ENCODE measurements at regions not wholly inside any gene's neighbourhood (a gene's known extent, or its start where the extent isn't known, plus 50 kb on each side); places are given as distances from the start of the nearest gene placed in this dataset.

DNA sequence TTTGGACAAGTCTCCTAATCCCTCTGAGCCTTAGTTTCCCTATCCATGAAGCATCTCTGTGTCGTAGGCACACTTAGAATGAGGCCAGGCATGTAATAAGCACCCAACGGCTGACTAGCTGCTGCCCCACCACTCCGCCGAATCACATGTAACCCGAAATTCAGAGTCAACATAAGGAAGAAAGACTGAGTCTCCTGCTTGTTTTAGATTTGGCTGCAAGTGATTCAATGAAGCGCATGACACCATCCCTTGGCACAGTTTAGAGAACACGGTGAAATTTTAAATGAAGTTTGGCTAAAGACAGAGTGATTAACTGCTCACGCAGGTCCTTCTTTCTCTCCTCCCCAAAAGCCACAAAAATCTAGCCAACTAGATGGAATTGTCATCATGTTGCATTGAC, 279.2 kb downstream of the TLE3 start:
- H3K9me3 ChIP-seq (ENCODE audit: control insufficient read depth, low read depth, low read length): no peaks in the 10 kb centered on the region
- no peak overlapping the region for H2AFZ ChIP-seq (ENCODE audit: control insufficient read depth, low read length)
- TF ChIP-seq, protein P1, sequence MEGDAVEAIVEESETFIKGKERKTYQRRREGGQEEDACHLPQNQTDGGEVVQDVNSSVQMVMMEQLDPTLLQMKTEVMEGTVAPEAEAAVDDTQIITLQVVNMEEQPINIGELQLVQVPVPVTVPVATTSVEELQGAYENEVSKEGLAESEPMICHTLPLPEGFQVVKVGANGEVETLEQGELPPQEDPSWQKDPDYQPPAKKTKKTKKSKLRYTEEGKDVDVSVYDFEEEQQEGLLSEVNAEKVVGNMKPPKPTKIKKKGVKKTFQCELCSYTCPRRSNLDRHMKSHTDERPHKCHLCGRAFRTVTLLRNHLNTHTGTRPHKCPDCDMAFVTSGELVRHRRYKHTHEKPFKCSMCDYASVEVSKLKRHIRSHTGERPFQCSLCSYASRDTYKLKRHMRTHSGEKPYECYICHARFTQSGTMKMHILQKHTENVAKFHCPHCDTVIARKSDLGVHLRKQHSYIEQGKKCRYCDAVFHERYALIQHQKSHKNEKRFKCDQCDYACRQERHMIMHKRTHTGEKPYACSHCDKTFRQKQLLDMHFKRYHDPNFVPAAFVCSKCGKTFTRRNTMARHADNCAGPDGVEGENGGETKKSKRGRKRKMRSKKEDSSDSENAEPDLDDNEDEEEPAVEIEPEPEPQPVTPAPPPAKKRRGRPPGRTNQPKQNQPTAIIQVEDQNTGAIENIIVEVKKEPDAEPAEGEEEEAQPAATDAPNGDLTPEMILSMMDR (optimal IDR thresholded peaks at IDR 0.05 in 1 of 3, IDR thresholded peaks at IDR 0.05 in 1 of 3, conservative IDR thresholded peaks at IDR 0.05 in 1 of 3; ENCODE audit: extremely low read depth in 1 of 3, insufficient read depth in 2 of 3, low read length in 3 of 3): no peak
- TF ChIP-seq EZH2 (IDR thresholded peaks at IDR 0.05; ENCODE audit: low read length): no peak
- no peak overlapping the region for H3K4me3 ChIP-seq (ENCODE audit: control insufficient read depth in 2 of 3, extremely low read depth in 1 of 3, insufficient read depth in 2 of 3, low read depth in 1 of 3, low read length in 3 of 3)
- no peak overlapping the region for H3K4me2 ChIP-seq (ENCODE audit: control insufficient read depth, extremely low read depth, insufficient read depth, low read depth, low read length)
- peaks cover 51% of the 10 kb centered on the region for H3K27me3 ChIP-seq (ENCODE audit: control insufficient read depth, extremely low read depth, insufficient read depth, low read length)
- no peaks in the 10 kb centered on the region for H3K9me1 ChIP-seq (ENCODE audit: control insufficient read depth, extremely low read depth, insufficient read depth, low read length)
- H3K79me2 ChIP-seq (ENCODE audit: control insufficient read depth, insufficient read depth, low read length): no peaks in the 10 kb centered on the region
- no peaks in the 10 kb centered on the region for H3K36me3 ChIP-seq (ENCODE audit: control insufficient read depth in 2 of 2, extremely low read depth in 1 of 2, insufficient read depth in 2 of 2, low read length in 2 of 2)
- dilution Hi-C loops (cut with MboI; ENCODE audit: extremely low pct_ligation_motif_present, low sequenced_read_pairs): no loop called here
- H3K9ac ChIP-seq (ENCODE audit: control insufficient read depth, extremely low read depth, insufficient read depth, low read length): no peak overlapping the region
- H4K20me1 ChIP-seq (ENCODE audit: control insufficient read depth, extremely low read depth, insufficient read depth, low read length): no peaks in the 10 kb centered on the region
- DNase-seq (ENCODE audit: low read depth, low spot score) (no peak), FAIRE-seq (no peak)
- H3K27ac ChIP-seq (ENCODE audit: control insufficient read depth, insufficient read depth, low read length): no peak overlapping the region
- no peaks in the 10 kb centered on the region for H3K4me1 ChIP-seq (ENCODE audit: control insufficient read depth, extremely low read depth, insufficient read depth, low read length)

DNA sequence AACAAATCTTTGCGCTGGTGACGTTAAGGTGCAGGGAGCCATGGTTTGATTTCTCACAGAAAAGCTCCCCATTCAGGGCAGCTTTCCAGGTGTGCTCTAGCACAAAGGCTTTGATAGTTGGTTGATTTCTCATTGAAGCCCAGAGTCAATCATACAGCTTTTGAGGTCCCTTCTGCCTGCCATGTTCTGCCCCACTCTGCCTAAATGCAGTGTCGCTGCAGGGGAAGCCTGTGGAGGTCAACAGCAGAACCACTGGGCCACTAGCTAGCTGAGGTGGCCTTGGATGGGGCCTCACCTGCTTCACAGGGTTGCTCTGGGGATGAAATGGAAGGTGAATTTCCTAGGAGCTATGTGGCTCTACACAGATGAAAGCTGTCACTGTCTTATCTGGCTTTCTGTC, 278.3 kb downstream of the TLE3 start:
- Histone ChIP-seq H2AFZ (ENCODE audit: control insufficient read depth, low read length) (no peak overlapping the region), H3K9ac (ENCODE audit: control insufficient read depth, extremely low read depth, insufficient read depth, low read length) (no peak overlapping the region), H3K27me3 (ENCODE audit: control insufficient read depth, extremely low read depth, insufficient read depth, low read length) (peaks cover 43% of the 10 kb centered on the region), H3K9me1 (ENCODE audit: control insufficient read depth, extremely low read depth, insufficient read depth, low read length) (no peaks in the 10 kb centered on the region), H3K27ac (ENCODE audit: control insufficient read depth, insufficient read depth, low read length) (no peak overlapping the region), H4K20me1 (ENCODE audit: control insufficient read depth, extremely low read depth, insufficient read depth, low read length) (no peaks in the 10 kb centered on the region), H3K4me1 (ENCODE audit: control insufficient read depth, extremely low read depth, insufficient read depth, low read length) (no peaks in the 10 kb centered on the region), H3K79me2 (ENCODE audit: control insufficient read depth, insufficient read depth, low read length) (no peaks in the 10 kb centered on the region), H3K4me2 (ENCODE audit: control insufficient read depth, extremely low read depth, insufficient read depth, low read depth, low read length) (no peak overlapping the region), H3K9me3 (ENCODE audit: control insufficient read depth, low read depth, low read length) (no peaks in the 10 kb centered on the region), H3K36me3 (ENCODE audit: control insufficient read depth in 2 of 2, extremely low read depth in 1 of 2, insufficient read depth in 2 of 2, low read length in 2 of 2) (no peaks in the 10 kb centered on the region), H3K4me3 (ENCODE audit: control insufficient read depth in 2 of 3, extremely low read depth in 1 of 3, insufficient read depth in 2 of 3, low read depth in 1 of 3, low read length in 3 of 3) (no peak overlapping the region)
- no peak for FAIRE-seq
- dilution Hi-C loops (cut with MboI; ENCODE audit: extremely low pct_ligation_motif_present, low sequenced_read_pairs): no loop called here
- DNase-seq (ENCODE audit: low read depth, low spot score): no peak
- no peak for TF ChIP-seq EZH2 (IDR thresholded peaks at IDR 0.05; ENCODE audit: low read length)
- TF ChIP-seq, protein P1 (optimal IDR thresholded peaks at IDR 0.05 in 1 of 3, IDR thresholded peaks at IDR 0.05 in 1 of 3, conservative IDR thresholded peaks at IDR 0.05 in 1 of 3; ENCODE audit: extremely low read depth in 1 of 3, insufficient read depth in 2 of 3, low read length in 3 of 3): no peak

Data from keratinocyte (primary cell).